HEK293 (cell line): ENCODE measurements at regions not wholly inside any gene's neighbourhood (a gene's known extent, or its start where the extent isn't known, plus 50 kb on each side); places are given as distances from the start of the nearest gene placed in this dataset.

ENCODE experiments used
- CTCF ChIA-PET: fragments of 350-600 bp; formaldehyde crosslinking; extraction: SDS; loops from one replicate; lab custom pipeline; 2021; ENCODE audit warnings: antibody characterized with exemption; lab: Yijun Ruan, JAX
- POLR2A ChIA-PET: fragments of 300-600 bp; formaldehyde crosslinking; extraction: SDS; loops from one replicate; lab custom pipeline; 2020; ENCODE audit warnings: antibody characterized with exemption, inconsistent platforms; lab: Yijun Ruan, JAX
- H3K27ac ChIP-seq: fragments of 200-500 bp; sonication (Bioruptor generic); 2 replicates; pipeline ENCODE4 v1.5.1; 2014; ENCODE audit warnings: low read depth, low read length, control low read depth, inconsistent platforms; ENCODE audit errors: extremely low read depth
- H3K36me3 ChIP-seq, 2 experiments: fragments of 200-500 bp in 1 of 2; sonication (Bioruptor generic) in 1 of 2; 1 replicate in 1 of 2; 2 replicates in 1 of 2; pipeline ENCODE4 v1.5.1; 2014 to 2017; ENCODE audit warnings: inconsistent platforms in 2 of 2, low read length in 2 of 2; ENCODE audit not compliant: control insufficient read depth in 2 of 2, insufficient read depth in 1 of 2
- H3K4me1 ChIP-seq: fragments of 200-500 bp; sonication (Bioruptor generic); 2 replicates; pipeline ENCODE4 v1.5.1; 2014; ENCODE audit warnings: mild to moderate bottlenecking, low read length, inconsistent platforms; ENCODE audit not compliant: control insufficient read depth, insufficient read depth
- H3K4me3 ChIP-seq: 2 replicates; pipeline ENCODE4 v1.5.1; 2011; ENCODE audit warnings: low read depth, mild to moderate bottlenecking, control low read depth, low read length, moderate library complexity
- H3K9me3 ChIP-seq: fragments of 200-500 bp; sonication (Bioruptor generic); 2 replicates; pipeline ENCODE4 v1.5.1; 2014; ENCODE audit warnings: low read depth, low read length, inconsistent platforms; ENCODE audit not compliant: control insufficient read depth, insufficient read depth
- BCL11B ChIP-seq: fragments of 450-650 bp; formaldehyde crosslinking; IDR thresholded peaks from 2 replicates; pipeline ENCODE4 v1.5.1; 2016; ENCODE audit warnings: low read depth, missing biosample characterization, missing genetic modification characterization
- GLIS2 ChIP-seq: fragments of 450-650 bp; formaldehyde crosslinking; IDR thresholded peaks from 2 replicates; pipeline ENCODE4 v1.5.1; 2016; ENCODE audit warnings: missing biosample characterization, missing genetic modification characterization
- MEIS1 ChIP-seq: sonication (generic); formaldehyde crosslinking; IDR thresholded peaks from 2 replicates; pipeline ENCODE4 v1.8.1; 2022; ENCODE audit warnings: missing genetic modification reagents, mild to moderate bottlenecking, borderline replicate concordance
- MZF1 ChIP-seq: fragments of 450-650 bp; formaldehyde crosslinking; IDR thresholded peaks from 2 replicates; pipeline ENCODE4 v1.5.1; 2017; ENCODE audit warnings: missing biosample characterization, missing genetic modification characterization, borderline replicate concordance
- SCRT1 ChIP-seq: fragments of 450-650 bp; formaldehyde crosslinking; IDR thresholded peaks from 2 replicates; pipeline ENCODE4 v1.5.1; 2016; ENCODE audit warnings: missing biosample characterization, missing genetic modification characterization, borderline replicate concordance
- ZNF292 ChIP-seq: fragments of 450-650 bp; formaldehyde crosslinking; IDR thresholded peaks from 2 replicates; pipeline ENCODE4 v1.5.1; 2016; ENCODE audit warnings: low read depth, missing biosample characterization, missing genetic modification characterization, borderline replicate concordance
- ZNF302 ChIP-seq: fragments of 450-650 bp; formaldehyde crosslinking; IDR thresholded peaks from 2 replicates; pipeline ENCODE4 v1.5.1; 2016; ENCODE audit warnings: missing biosample characterization, missing genetic modification characterization, low read depth
- ZNF350 ChIP-seq: fragments of 450-650 bp; formaldehyde crosslinking; IDR thresholded peaks from 2 replicates; pipeline ENCODE4 v1.5.0; 2017; ENCODE audit warnings: missing biosample characterization, mild to moderate bottlenecking, missing genetic modification characterization
- ZNF391 ChIP-seq: fragments of 450-650 bp; formaldehyde crosslinking; IDR thresholded peaks from 2 replicates; pipeline ENCODE4 v1.5.1; 2016; ENCODE audit warnings: low read depth, missing biosample characterization, missing genetic modification characterization, borderline replicate concordance
- ZNF501 ChIP-seq: fragments of 450-650 bp; formaldehyde crosslinking; IDR thresholded peaks from 2 replicates; pipeline ENCODE4 v1.5.1; 2016; ENCODE audit warnings: missing biosample characterization, missing genetic modification characterization
- ZNF555 ChIP-seq: fragments of 450-650 bp; formaldehyde crosslinking; conservative IDR thresholded peaks from 2 replicates; pipeline ENCODE4 v1.5.1; 2017; ENCODE audit warnings: missing biosample characterization, mild to moderate bottlenecking, missing genetic modification characterization, inconsistent platforms
- ZNF571 ChIP-seq: fragments of 450-650 bp; formaldehyde crosslinking; IDR thresholded peaks from 2 replicates; pipeline ENCODE4 v1.5.0; 2017; ENCODE audit warnings: missing biosample characterization, missing genetic modification characterization
- ZNF658 ChIP-seq: fragments of 450-650 bp; formaldehyde crosslinking; IDR thresholded peaks from 2 replicates; pipeline ENCODE4; 2016; ENCODE audit warnings: missing biosample characterization, missing genetic modification characterization
- ZNF707 ChIP-seq: fragments of 450-650 bp; formaldehyde crosslinking; IDR thresholded peaks from 2 replicates; pipeline ENCODE4 v1.5.1; 2016; ENCODE audit warnings: missing biosample characterization, missing genetic modification characterization
- ZNF791 ChIP-seq: fragments of 450-650 bp; formaldehyde crosslinking; IDR thresholded peaks from 2 replicates; pipeline ENCODE4 v1.5.1; 2016; ENCODE audit warnings: missing biosample characterization, missing genetic modification characterization
- TF ChIP-seq, protein P1 (sequence below): fragments of 450-650 bp; formaldehyde crosslinking; IDR thresholded peaks from 2 replicates; pipeline ENCODE4; 2016; ENCODE audit warnings: missing biosample characterization, missing genetic modification characterization
- TF ChIP-seq, protein P2 (sequence below): fragments of 450-650 bp; formaldehyde crosslinking; optimal IDR thresholded peaks from 2 replicates; pipeline ENCODE3; 2016; ENCODE audit warnings: missing biosample characterization, mild to moderate bottlenecking, missing genetic modification characterization
- TF ChIP-seq, protein P3 (sequence below): fragments of 450-650 bp; formaldehyde crosslinking; IDR thresholded peaks from 2 replicates; pipeline ENCODE4 v1.5.1; 2016; ENCODE audit warnings: missing biosample characterization, missing genetic modification characterization, borderline replicate concordance
- TF ChIP-seq, protein P4 (sequence below): fragments of 450-650 bp; formaldehyde crosslinking; IDR thresholded peaks from 2 replicates; pipeline ENCODE4 v1.5.1; 2016; ENCODE audit warnings: missing biosample characterization, missing genetic modification characterization
- TF ChIP-seq, protein P5 (sequence below): fragments of 450-650 bp; formaldehyde crosslinking; IDR thresholded peaks from 2 replicates; pipeline ENCODE4 v1.5.1; 2017; ENCODE audit warnings: missing biosample characterization, missing genetic modification characterization

DNA sequence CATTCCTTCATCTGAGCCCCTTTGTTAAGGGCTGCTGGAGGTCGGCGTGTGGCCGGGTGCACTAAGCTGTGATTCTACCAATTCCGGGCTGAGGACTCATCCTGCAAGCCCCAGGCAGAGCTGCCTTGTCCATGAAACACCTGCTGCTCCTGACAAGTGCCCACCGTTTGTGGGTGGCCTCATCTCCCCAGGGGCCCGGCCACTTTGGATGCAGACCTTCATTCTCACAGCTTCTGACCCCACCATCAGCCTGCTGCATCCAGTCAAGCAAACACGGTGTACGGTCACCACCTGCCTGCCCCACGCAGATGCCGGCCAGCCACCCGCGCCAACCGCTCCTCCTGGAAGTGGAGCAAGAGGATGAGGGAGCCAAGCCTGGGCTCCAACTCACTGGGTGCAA, 382.7 kb downstream of the THBS2 start (continued):
- TF ChIP-seq, protein P1, sequence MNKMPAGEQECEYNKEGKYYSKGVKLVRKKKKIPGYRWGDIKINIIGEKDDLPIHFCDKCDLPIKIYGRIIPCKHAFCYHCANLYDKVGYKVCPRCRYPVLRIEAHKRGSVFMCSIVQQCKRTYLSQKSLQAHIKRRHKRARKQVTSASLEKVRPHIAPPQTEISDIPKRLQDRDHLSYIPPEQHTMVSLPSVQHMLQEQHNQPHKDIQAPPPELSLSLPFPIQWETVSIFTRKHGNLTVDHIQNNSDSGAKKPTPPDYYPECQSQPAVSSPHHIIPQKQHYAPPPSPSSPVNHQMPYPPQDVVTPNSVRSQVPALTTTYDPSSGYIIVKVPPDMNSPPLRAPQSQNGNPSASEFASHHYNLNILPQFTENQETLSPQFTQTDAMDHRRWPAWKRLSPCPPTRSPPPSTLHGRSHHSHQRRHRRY (tag by site-specific recombination) = no peak
- TF ChIP-seq ZNF292 (tag by site-specific recombination) = no peak
- no peak for TF ChIP-seq BCL11B
- TF ChIP-seq ZNF391 (tag by site-specific recombination) = no peak
- no peak for TF ChIP-seq ZNF555 (tag by site-specific recombination)
- TF ChIP-seq MEIS1 (CRISPR knock-in tag) = no peak
- TF ChIP-seq, protein P2, sequence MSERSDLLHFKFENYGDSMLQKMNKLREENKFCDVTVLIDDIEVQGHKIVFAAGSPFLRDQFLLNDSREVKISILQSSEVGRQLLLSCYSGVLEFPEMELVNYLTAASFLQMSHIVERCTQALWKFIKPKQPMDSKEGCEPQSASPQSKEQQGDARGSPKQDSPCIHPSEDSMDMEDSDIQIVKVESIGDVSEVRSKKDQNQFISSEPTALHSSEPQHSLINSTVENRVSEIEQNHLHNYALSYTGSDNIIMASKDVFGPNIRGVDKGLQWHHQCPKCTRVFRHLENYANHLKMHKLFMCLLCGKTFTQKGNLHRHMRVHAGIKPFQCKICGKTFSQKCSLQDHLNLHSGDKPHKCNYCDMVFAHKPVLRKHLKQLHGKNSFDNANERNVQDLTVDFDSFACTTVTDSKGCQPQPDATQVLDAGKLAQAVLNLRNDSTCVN = no peak
- no peak for TF ChIP-seq ZNF658 (tag by site-specific recombination)
- no peak for TF ChIP-seq MZF1 (tag by site-specific recombination)
- TF ChIP-seq, protein P3, sequence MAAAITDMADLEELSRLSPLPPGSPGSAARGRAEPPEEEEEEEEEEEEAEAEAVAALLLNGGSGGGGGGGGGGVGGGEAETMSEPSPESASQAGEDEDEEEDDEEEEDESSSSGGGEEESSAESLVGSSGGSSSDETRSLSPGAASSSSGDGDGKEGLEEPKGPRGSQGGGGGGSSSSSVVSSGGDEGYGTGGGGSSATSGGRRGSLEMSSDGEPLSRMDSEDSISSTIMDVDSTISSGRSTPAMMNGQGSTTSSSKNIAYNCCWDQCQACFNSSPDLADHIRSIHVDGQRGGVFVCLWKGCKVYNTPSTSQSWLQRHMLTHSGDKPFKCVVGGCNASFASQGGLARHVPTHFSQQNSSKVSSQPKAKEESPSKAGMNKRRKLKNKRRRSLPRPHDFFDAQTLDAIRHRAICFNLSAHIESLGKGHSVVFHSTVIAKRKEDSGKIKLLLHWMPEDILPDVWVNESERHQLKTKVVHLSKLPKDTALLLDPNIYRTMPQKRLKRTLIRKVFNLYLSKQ (tag by site-specific recombination) = no peak
- no peak for TF ChIP-seq ZNF571 (tag by site-specific recombination)
- TF ChIP-seq ZNF350 (tag by site-specific recombination) = no peak

DNA sequence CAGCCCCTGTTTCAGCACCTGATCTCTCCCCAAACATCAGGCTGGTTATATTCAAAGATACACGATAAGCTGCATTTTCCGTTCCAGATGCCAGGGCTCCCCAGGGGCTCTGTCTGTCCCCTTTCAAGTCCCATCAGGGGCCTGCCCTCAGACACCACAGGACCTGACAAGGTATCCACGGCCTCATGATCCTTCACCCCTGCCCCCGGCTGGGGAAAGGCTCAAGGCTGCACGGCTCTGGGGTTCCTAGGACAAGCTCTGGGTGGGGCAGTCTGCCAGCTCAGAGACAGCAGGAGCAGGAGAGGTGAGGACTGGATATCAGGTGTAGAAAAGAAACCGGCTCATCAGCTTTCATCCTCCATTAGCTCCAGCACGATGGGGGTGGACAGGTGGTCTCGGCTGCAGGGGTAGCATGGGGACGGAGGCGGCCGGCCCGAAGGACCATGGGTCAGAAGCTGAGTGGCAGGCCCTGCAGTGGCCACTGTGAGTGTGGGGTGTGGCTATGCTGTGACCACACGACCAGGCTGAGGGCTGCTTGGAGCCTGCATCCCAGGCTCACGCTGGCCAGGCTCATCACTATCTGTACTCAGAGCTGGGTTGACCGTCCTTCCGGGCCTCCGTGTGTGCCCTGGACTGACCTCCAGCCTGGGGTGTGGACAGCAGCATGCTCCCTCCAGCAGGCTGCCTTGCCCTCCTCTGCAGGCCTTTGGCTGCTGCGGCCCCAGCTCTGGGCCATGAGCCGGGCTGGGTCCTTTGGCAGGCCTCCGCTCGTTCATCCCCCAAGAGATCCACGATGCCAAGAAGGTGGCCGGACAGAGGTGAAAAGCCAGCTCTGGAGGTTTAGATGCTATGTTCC, 386.2 kb downstream of the THBS2 start:
- Histone ChIP-seq H3K4me1 (no peaks in the 10 kb centered on the region), H3K9me3 (no peaks in the 10 kb centered on the region), H3K27ac (no peak overlapping the region), H3K36me3 (no peaks in the 10 kb centered on the region), H3K4me3 (no peak overlapping the region)
- TF ChIP-seq, protein P4, sequence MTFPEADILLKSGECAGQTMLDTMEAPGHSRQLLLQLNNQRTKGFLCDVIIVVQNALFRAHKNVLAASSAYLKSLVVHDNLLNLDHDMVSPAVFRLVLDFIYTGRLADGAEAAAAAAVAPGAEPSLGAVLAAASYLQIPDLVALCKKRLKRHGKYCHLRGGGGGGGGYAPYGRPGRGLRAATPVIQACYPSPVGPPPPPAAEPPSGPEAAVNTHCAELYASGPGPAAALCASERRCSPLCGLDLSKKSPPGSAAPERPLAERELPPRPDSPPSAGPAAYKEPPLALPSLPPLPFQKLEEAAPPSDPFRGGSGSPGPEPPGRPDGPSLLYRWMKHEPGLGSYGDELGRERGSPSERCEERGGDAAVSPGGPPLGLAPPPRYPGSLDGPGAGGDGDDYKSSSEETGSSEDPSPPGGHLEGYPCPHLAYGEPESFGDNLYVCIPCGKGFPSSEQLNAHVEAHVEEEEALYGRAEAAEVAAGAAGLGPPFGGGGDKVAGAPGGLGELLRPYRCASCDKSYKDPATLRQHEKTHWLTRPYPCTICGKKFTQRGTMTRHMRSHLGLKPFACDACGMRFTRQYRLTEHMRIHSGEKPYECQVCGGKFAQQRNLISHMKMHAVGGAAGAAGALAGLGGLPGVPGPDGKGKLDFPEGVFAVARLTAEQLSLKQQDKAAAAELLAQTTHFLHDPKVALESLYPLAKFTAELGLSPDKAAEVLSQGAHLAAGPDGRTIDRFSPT (tag by site-specific recombination) = no peak
- no peak for TF ChIP-seq ZNF302 (tag by site-specific recombination)
- TF ChIP-seq ZNF707 (tag by site-specific recombination) = no peak
- TF ChIP-seq, protein P5, sequence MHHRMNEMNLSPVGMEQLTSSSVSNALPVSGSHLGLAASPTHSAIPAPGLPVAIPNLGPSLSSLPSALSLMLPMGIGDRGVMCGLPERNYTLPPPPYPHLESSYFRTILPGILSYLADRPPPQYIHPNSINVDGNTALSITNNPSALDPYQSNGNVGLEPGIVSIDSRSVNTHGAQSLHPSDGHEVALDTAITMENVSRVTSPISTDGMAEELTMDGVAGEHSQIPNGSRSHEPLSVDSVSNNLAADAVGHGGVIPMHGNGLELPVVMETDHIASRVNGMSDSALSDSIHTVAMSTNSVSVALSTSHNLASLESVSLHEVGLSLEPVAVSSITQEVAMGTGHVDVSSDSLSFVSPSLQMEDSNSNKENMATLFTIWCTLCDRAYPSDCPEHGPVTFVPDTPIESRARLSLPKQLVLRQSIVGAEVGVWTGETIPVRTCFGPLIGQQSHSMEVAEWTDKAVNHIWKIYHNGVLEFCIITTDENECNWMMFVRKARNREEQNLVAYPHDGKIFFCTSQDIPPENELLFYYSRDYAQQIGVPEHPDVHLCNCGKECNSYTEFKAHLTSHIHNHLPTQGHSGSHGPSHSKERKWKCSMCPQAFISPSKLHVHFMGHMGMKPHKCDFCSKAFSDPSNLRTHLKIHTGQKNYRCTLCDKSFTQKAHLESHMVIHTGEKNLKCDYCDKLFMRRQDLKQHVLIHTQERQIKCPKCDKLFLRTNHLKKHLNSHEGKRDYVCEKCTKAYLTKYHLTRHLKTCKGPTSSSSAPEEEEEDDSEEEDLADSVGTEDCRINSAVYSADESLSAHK (tag by site-specific recombination) = no peak
- TF ChIP-seq ZNF501 (tag by site-specific recombination) = no peak
- TF ChIP-seq ZNF791 (tag by site-specific recombination) = no peak
- TF ChIP-seq, protein P2 = no peak
- TF ChIP-seq SCRT1 (tag by site-specific recombination) = no peak
- TF ChIP-seq GLIS2 (tag by site-specific recombination) = no peak
- CTCF ChIA-PET = interaction anchor here (0.6 to 1.3 kb wide), 2 partner anchors 10 to 846 kb away, joined by 3 read pairs; no protein-coding TSS in a partner anchor
- POLR2A ChIA-PET = interaction anchor here (0.7 kb wide), 1 partner anchor 411 kb away, joined by 11 read pairs; no protein-coding TSS in a partner anchor
